GM10266 (cell line): ENCODE measurements at regions not wholly inside any gene's neighbourhood (a gene's known extent, or its start where the extent isn't known, plus 50 kb on each side); places are given as distances from the start of the nearest gene placed in this dataset.

Experiments
- DNase-seq: peaks from one replicate; pipeline ENCODE4 v3.0.0; 2012; ENCODE audit errors: extremely low spot score
- CTCF ChIP-seq: IDR thresholded peaks from 2 replicates; pipeline ENCODE4 v1.5.1; 2012; ENCODE audit warnings: mild to moderate bottlenecking, low read depth; ENCODE audit not compliant: control insufficient read depth, insufficient read depth; ENCODE audit errors: missing control alignments

- TF ChIP-seq CTCF = no peak
- DNase-seq = no peak
Observed at GRCh38 chr2:16407358-16407757, 258.3 kb downstream of the CYRIA start.

- TF ChIP-seq CTCF = no peak
- DNase-seq = no peak
Observed at GRCh38 chr2:16406496-16407289, 258.9 kb downstream of the CYRIA start.

GRCh38 chr2:16405551-16405950 is 260.1 kb downstream of the CYRIA start:
- TF ChIP-seq CTCF = no peak
- DNase-seq = no peak

- no peak for TF ChIP-seq CTCF
- DNase-seq = no peak
Observed at GRCh38 chr2:16404551-16405300, 260.9 kb downstream of the CYRIA start.

GRCh38 chr2:16404146-16404545 is 261.5 kb downstream of the CYRIA start:
- TF ChIP-seq CTCF = no peak
- no peak for DNase-seq

GRCh38 chr2:16402891-16403290 is 262.7 kb downstream of the CYRIA start:
- DNase-seq = no peak
- no peak for TF ChIP-seq CTCF

GRCh38 chr2:16401761-16402300 is 263.8 kb downstream of the CYRIA start:
- no peak for TF ChIP-seq CTCF
- DNase-seq = no peak
